ENCODE measurements at regions not wholly inside any gene's neighbourhood (a gene's known extent, or its start where the extent isn't known, plus 50 kb on each side); places are given as distances from the start of the nearest gene placed in this dataset.
A peak's percentile ranks its signal among the peaks of the same experiment; 100 is the strongest.

DNA sequence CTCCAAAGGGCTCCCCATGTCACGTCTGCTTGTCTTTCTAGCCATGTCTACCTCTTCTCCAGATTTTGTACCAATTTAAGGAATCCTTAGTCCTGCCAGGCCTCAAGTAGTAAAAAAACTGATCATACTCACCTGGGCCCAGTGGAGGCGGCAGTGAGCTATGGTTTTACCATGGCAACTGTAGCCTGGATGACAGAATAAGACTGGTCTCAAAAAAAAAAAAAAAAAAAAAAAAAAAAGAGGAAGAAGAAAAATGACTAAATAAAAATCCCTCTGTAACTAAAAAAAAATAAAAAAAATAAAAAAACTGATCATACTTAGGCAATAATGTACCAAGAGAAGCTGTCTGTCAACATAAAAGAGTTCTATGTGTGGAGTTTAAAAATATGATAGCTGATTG is 221.6 kb downstream of the NR4A2 start:
- TF ChIP-seq, protein P1, sequence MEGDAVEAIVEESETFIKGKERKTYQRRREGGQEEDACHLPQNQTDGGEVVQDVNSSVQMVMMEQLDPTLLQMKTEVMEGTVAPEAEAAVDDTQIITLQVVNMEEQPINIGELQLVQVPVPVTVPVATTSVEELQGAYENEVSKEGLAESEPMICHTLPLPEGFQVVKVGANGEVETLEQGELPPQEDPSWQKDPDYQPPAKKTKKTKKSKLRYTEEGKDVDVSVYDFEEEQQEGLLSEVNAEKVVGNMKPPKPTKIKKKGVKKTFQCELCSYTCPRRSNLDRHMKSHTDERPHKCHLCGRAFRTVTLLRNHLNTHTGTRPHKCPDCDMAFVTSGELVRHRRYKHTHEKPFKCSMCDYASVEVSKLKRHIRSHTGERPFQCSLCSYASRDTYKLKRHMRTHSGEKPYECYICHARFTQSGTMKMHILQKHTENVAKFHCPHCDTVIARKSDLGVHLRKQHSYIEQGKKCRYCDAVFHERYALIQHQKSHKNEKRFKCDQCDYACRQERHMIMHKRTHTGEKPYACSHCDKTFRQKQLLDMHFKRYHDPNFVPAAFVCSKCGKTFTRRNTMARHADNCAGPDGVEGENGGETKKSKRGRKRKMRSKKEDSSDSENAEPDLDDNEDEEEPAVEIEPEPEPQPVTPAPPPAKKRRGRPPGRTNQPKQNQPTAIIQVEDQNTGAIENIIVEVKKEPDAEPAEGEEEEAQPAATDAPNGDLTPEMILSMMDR (conservative IDR thresholded peaks at IDR 0.05; ENCODE audit: low read length) = peak; percentile 48
- no peak for TF ChIP-seq EZH2phosphoT487 (IDR thresholded peaks at IDR 0.05; ENCODE audit: borderline replicate concordance, low read depth, low read length)
